BLaER1 treated with 17β-estradiol and CSF1 and Interleukin-3, amounts not matched to agents 10 nM and 100 nM (cell line): ENCODE measurements at regions not wholly inside any gene's neighbourhood (a gene's known extent, or its start where the extent isn't known, plus 50 kb on each side); places are given as distances from the start of the nearest gene placed in this dataset.

ENCODE experiments used
- H3K27ac ChIP-seq, 11 experiments: shearing (Covaris generic); formaldehyde crosslinking; 2 replicates each; pipeline ENCODE4 v1.8.1; 2022
- H3K27me3 ChIP-seq, 11 experiments: shearing (Covaris generic); formaldehyde crosslinking; 2 replicates each; pipeline ENCODE4 v1.8.1; 2022
- H3K36me3 ChIP-seq, 11 experiments: shearing (Covaris generic); formaldehyde crosslinking; 2 replicates each; pipeline ENCODE4 v1.8.1; 2022
- H3K4me1 ChIP-seq, 10 experiments: shearing (Covaris generic); formaldehyde crosslinking; 2 replicates each; pipeline ENCODE4 v1.8.1; 2022
- H3K4me2 ChIP-seq, 11 experiments: shearing (Covaris generic); formaldehyde crosslinking; 2 replicates each; pipeline ENCODE4 v1.8.1; 2022
- H3K4me3 ChIP-seq, 10 experiments: shearing (Covaris generic); formaldehyde crosslinking; 2 replicates each; pipeline ENCODE4 v1.8.1; 2022
- H3K9ac ChIP-seq, 11 experiments: shearing (Covaris generic); formaldehyde crosslinking; 2 replicates each; pipeline ENCODE4 v1.8.1; 2022
- H3K9me3 ChIP-seq, 11 experiments: shearing (Covaris generic); formaldehyde crosslinking; replicated peaks in 1 of 11; 2 replicates each; pipeline ENCODE4 v1.8.1; 2022
- H4K20me1 ChIP-seq, 11 experiments: shearing (Covaris generic); formaldehyde crosslinking; 2 replicates each; pipeline ENCODE4 v1.8.1; 2022
- Cebpa-rat ChIP-seq, 11 experiments: shearing (Covaris generic); IDR thresholded peaks; 2 replicates each; pipeline ENCODE4 v1.8.1; 2022

GRCh38 chrX:139077281-139078250, 366.0 kb upstream of the FGF13 start:
- TF ChIP-seq Cebpa-rat (IDR thresholded peaks at IDR 0.05): no peak
- H3K4me2 ChIP-seq: peak overlapping the region in 2 of 11 experiments; percentile 1 to 21; a peak in 2 of 22 replicates
- H3K9ac ChIP-seq: no peak overlapping the region
- no peaks in the 10 kb centered on the region; a peak in 1 of 22 replicates for H4K20me1 ChIP-seq
- H3K9me3 ChIP-seq: no peaks in the 10 kb centered on the region
- H3K4me1 ChIP-seq: peaks cover 0 to 11% (median 0%) of the 10 kb centered on the region in 10 experiments; a peak in 2 of 20 replicates
- H3K36me3 ChIP-seq: no peaks in the 10 kb centered on the region
- peaks cover 91 to 100% (median 98%) of the 10 kb centered on the region in 11 experiments for H3K27me3 ChIP-seq
- no peak overlapping the region for H3K27ac ChIP-seq
- no peak overlapping the region for H3K4me3 ChIP-seq

GRCh38 chrX:139063364-139063763, 351.8 kb upstream of the FGF13 start:
- H3K36me3 ChIP-seq: no peaks in the 10 kb centered on the region
- H3K4me2 ChIP-seq: no peak overlapping the region
- no peaks in the 10 kb centered on the region; a peak in 1 of 22 replicates for H4K20me1 ChIP-seq
- no peak for TF ChIP-seq Cebpa-rat (IDR thresholded peaks at IDR 0.05)
- H3K27ac ChIP-seq: no peak overlapping the region
- 0 out of 22 replicates have a peak, but pooled peaks cover 0 to 3% (median 0%) of the 10 kb centered on the region in 11 experiments for H3K9me3 ChIP-seq
- no peaks in the 10 kb centered on the region for H3K4me1 ChIP-seq
- no peak overlapping the region for H3K4me3 ChIP-seq
- peaks cover 52 to 84% (median 80%) of the 10 kb centered on the region in 11 experiments for H3K27me3 ChIP-seq
- H3K9ac ChIP-seq: no peak overlapping the region

- peaks cover 72 to 100% (median 95%) of the 10 kb centered on the region in 11 experiments for H3K27me3 ChIP-seq
- no peak for TF ChIP-seq Cebpa-rat (IDR thresholded peaks at IDR 0.05)
- no peak overlapping the region for H3K27ac ChIP-seq
- no peaks in the 10 kb centered on the region; a peak in 1 of 22 replicates for H4K20me1 ChIP-seq
- H3K9ac ChIP-seq: no peak overlapping the region
- H3K4me3 ChIP-seq: no peak overlapping the region
- H3K4me1 ChIP-seq: no peaks in the 10 kb centered on the region
- H3K9me3 ChIP-seq: peaks cover 0 to 3% (median 0%) of the 10 kb centered on the region in 11 experiments; a peak in 1 of 22 replicates
- no peak overlapping the region for H3K4me2 ChIP-seq
- H3K36me3 ChIP-seq: no peaks in the 10 kb centered on the region
Measured at GRCh38 chrX:139058831-139059495, 347.4 kb upstream of the FGF13 start.

GRCh38 chrX:139052461-139052860, 340.9 kb upstream of the FGF13 start:
- no peak for TF ChIP-seq Cebpa-rat (IDR thresholded peaks at IDR 0.05)
- H3K36me3 ChIP-seq: no peaks in the 10 kb centered on the region

GRCh38 chrX:139049465-139049864, 337.9 kb upstream of the FGF13 start:
- no peak for TF ChIP-seq Cebpa-rat (IDR thresholded peaks at IDR 0.05)

More at GRCh38 chrX:139052461-139052860, 340.9 kb upstream of the FGF13 start:
- Histone ChIP-seq H3K27ac (no peak overlapping the region), H3K4me2 (no peak overlapping the region), H3K4me1 (no peaks in the 10 kb centered on the region), H3K27me3 (peaks cover 55 to 98% (median 91%) of the 10 kb centered on the region in 11 experiments), H3K9me3 (peaks cover 0 to 3% (median 0%) of the 10 kb centered on the region in 11 experiments; a peak in 1 of 22 replicates), H3K9ac (no peak overlapping the region), H4K20me1 (no peaks in the 10 kb centered on the region), H3K4me3 (no peak overlapping the region)

GRCh38 chrX:139044680-139045079, 333.2 kb upstream of the FGF13 start:
- no peak overlapping the region for H3K4me3 ChIP-seq
- peaks cover 69 to 98% (median 93%) of the 10 kb centered on the region in 11 experiments for H3K27me3 ChIP-seq
- H3K4me1 ChIP-seq: no peaks in the 10 kb centered on the region
- no peak for TF ChIP-seq Cebpa-rat (IDR thresholded peaks at IDR 0.05)
- H3K36me3 ChIP-seq: no peaks in the 10 kb centered on the region
- H4K20me1 ChIP-seq: peaks cover 0 to 3% (median 0%) of the 10 kb centered on the region in 11 experiments; a peak in 1 of 22 replicates
- H3K27ac ChIP-seq: no peak overlapping the region
- H3K4me2 ChIP-seq: no peak overlapping the region
- H3K9me3 ChIP-seq: peaks cover 6 to 42% (median 21%) of the 10 kb centered on the region in 11 experiments; a peak in 11 of 22 replicates
- H3K9ac ChIP-seq: no peak overlapping the region

More at GRCh38 chrX:139049465-139049864, 337.9 kb upstream of the FGF13 start:
- no peak overlapping the region for H3K9ac ChIP-seq
- peaks cover 0 to 26% (median 19%) of the 10 kb centered on the region in 11 experiments; a peak in 11 of 22 replicates for H3K9me3 ChIP-seq
- H4K20me1 ChIP-seq: 0 out of 22 replicates have a peak, but pooled peaks cover 0 to 3% (median 0%) of the 10 kb centered on the region in 11 experiments
- no peak overlapping the region for H3K27ac ChIP-seq
- no peak overlapping the region for H3K4me3 ChIP-seq
- no peak overlapping the region for H3K4me2 ChIP-seq
- no peaks in the 10 kb centered on the region for H3K36me3 ChIP-seq
- no peaks in the 10 kb centered on the region for H3K4me1 ChIP-seq
- H3K27me3 ChIP-seq: peaks cover 61 to 98% (median 91%) of the 10 kb centered on the region in 11 experiments

GRCh38 chrX:139039041-139039440, 327.5 kb upstream of the FGF13 start:
- Histone ChIP-seq H3K4me2 (no peak overlapping the region), H3K9me3 (peaks cover 10 to 34% (median 16%) of the 10 kb centered on the region in 11 experiments; a peak in 18 of 22 replicates), H3K4me1 (no peaks in the 10 kb centered on the region), H3K27ac (no peak overlapping the region), H4K20me1 (no peaks in the 10 kb centered on the region; a peak in 1 of 22 replicates), H3K36me3 (no peaks in the 10 kb centered on the region), H3K4me3 (no peak overlapping the region), H3K9ac (no peak overlapping the region), H3K27me3 (peaks cover 78 to 100% (median 98%) of the 10 kb centered on the region in 11 experiments)
- TF ChIP-seq Cebpa-rat (IDR thresholded peaks at IDR 0.05): no peak

GRCh38 chrX:139026811-139027210, 315.3 kb upstream of the FGF13 start:
- Histone ChIP-seq H3K27me3 (peaks cover 78 to 98% (median 89%) of the 10 kb centered on the region in 11 experiments), H3K4me1 (no peaks in the 10 kb centered on the region), H3K4me3 (no peak overlapping the region), H3K36me3 (no peaks in the 10 kb centered on the region), H3K9ac (no peak overlapping the region), H3K4me2 (no peak overlapping the region), H3K9me3 (no peaks in the 10 kb centered on the region), H4K20me1 (peaks cover 0 to 4% (median 0%) of the 10 kb centered on the region in 11 experiments; a peak in 1 of 22 replicates), H3K27ac (no peak overlapping the region)
- TF ChIP-seq Cebpa-rat (IDR thresholded peaks at IDR 0.05): no peak

GRCh38 chrX:139026406-139026805, 314.9 kb upstream of the FGF13 start:
- TF ChIP-seq Cebpa-rat (IDR thresholded peaks at IDR 0.05): no peak
- no peak overlapping the region for H3K4me2 ChIP-seq
- no peaks in the 10 kb centered on the region for H3K9me3 ChIP-seq
- H3K4me3 ChIP-seq: no peak overlapping the region
- peaks cover 78 to 98% (median 89%) of the 10 kb centered on the region in 11 experiments for H3K27me3 ChIP-seq
- H3K36me3 ChIP-seq: no peaks in the 10 kb centered on the region
- no peak overlapping the region for H3K27ac ChIP-seq
- H3K9ac ChIP-seq: no peak overlapping the region
- peaks cover 0 to 4% (median 0%) of the 10 kb centered on the region in 11 experiments; a peak in 1 of 22 replicates for H4K20me1 ChIP-seq
- H3K4me1 ChIP-seq: no peaks in the 10 kb centered on the region
